PFSK-1 (cell line): ENCODE measurements at regions not wholly inside any gene's neighbourhood (a gene's known extent, or its start where the extent isn't known, plus 50 kb on each side); places are given as distances from the start of the nearest gene placed in this dataset.

Experiments
- FOXP2 ChIP-seq: optimal IDR thresholded peaks from 2 replicates; pipeline ENCODE3; 2011; ENCODE audit warnings: borderline replicate concordance, control low read depth, inconsistent platforms; ENCODE audit not compliant: insufficient read depth; ENCODE audit errors: extremely low read length, extremely low read depth
- POLR2AphosphoS5 ChIP-seq: IDR thresholded peaks from 2 replicates; pipeline ENCODE4 v1.6.1; 2012; ENCODE audit warnings: low read depth, mild to moderate bottlenecking, control low read depth, low read length, moderate library complexity
- SIN3A ChIP-seq: IDR thresholded peaks from 2 replicates; pipeline ENCODE4 v1.6.1; 2012; ENCODE audit warnings: mild to moderate bottlenecking, low read length, moderate library complexity, borderline replicate concordance; ENCODE audit not compliant: insufficient read depth
- TAF1 ChIP-seq: IDR thresholded peaks from 2 replicates; pipeline ENCODE4 v1.6.1; 2012; ENCODE audit warnings: low read length, control low read depth, borderline replicate concordance; ENCODE audit not compliant: insufficient read depth
- TF ChIP-seq, protein P1 (sequence below), 2 experiments: IDR thresholded peaks; 2 replicates each; pipeline versions ENCODE4 v1.6.1 to v1.8.0; 2011 to 2012; ENCODE audit warnings: low read depth in 2 of 2, low read length in 2 of 2, control low read depth in 1 of 2, inconsistent platforms in 1 of 2, mild to moderate bottlenecking in 1 of 2, moderate library complexity in 1 of 2; ENCODE audit not compliant: insufficient read depth in 1 of 2

DNA sequence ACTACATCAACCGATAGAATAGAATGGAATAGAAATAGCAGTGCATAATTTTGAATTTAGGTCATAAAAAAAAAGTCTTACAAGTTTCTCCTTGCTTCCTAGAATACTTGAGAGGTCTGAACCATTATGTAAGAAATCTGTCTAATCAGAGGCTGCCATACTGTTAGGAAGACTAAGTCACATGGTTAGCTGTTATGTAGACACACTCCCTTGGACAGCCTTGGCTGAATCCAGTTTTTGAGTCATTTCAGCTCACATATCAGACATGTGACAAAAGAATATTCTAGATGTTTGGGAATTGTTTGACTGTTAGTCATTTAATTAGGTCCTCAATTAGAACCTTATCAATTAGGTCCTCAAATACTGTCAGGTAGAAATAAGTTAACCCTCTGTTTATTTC, 1601.4 kb downstream of the GRIK2 start:
- TF ChIP-seq, protein P1, sequence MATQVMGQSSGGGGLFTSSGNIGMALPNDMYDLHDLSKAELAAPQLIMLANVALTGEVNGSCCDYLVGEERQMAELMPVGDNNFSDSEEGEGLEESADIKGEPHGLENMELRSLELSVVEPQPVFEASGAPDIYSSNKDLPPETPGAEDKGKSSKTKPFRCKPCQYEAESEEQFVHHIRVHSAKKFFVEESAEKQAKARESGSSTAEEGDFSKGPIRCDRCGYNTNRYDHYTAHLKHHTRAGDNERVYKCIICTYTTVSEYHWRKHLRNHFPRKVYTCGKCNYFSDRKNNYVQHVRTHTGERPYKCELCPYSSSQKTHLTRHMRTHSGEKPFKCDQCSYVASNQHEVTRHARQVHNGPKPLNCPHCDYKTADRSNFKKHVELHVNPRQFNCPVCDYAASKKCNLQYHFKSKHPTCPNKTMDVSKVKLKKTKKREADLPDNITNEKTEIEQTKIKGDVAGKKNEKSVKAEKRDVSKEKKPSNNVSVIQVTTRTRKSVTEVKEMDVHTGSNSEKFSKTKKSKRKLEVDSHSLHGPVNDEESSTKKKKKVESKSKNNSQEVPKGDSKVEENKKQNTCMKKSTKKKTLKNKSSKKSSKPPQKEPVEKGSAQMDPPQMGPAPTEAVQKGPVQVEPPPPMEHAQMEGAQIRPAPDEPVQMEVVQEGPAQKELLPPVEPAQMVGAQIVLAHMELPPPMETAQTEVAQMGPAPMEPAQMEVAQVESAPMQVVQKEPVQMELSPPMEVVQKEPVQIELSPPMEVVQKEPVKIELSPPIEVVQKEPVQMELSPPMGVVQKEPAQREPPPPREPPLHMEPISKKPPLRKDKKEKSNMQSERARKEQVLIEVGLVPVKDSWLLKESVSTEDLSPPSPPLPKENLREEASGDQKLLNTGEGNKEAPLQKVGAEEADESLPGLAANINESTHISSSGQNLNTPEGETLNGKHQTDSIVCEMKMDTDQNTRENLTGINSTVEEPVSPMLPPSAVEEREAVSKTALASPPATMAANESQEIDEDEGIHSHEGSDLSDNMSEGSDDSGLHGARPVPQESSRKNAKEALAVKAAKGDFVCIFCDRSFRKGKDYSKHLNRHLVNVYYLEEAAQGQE (IDR thresholded peaks at IDR 0.05; ENCODE audit: insufficient read depth in 1 of 2, low read depth in 2 of 2, low read length in 2 of 2), result no peak
- TF ChIP-seq POLR2AphosphoS5 (no peak), FOXP2 (no peak), SIN3A (no peak), TAF1 (no peak)

DNA sequence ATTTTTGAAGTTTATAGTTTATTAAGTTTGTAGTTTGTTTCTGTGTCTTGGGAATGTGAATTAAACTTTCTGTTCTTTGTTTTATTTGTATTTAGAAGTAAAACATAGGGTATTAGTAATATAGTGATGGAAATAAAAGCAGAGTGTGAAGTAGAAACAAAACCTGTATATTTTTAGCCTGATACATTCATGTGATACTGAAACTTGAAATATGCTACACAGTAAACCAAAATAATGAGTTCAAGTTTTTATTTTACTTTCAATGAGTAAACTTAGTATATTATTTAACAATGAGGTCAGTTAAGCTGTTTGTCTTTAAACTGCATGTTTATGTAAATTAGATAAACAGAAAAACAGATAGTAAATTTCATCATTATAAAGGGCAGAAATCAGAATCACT, 1592.6 kb downstream of the GRIK2 start:
- TF ChIP-seq POLR2AphosphoS5, result no peak
- TF ChIP-seq, protein P1 (IDR thresholded peaks at IDR 0.05; ENCODE audit: insufficient read depth in 1 of 2, low read depth in 2 of 2, low read length in 2 of 2), result no peak
- no peak for TF ChIP-seq SIN3A
- TF ChIP-seq FOXP2, result no peak
- no peak for TF ChIP-seq TAF1

DNA sequence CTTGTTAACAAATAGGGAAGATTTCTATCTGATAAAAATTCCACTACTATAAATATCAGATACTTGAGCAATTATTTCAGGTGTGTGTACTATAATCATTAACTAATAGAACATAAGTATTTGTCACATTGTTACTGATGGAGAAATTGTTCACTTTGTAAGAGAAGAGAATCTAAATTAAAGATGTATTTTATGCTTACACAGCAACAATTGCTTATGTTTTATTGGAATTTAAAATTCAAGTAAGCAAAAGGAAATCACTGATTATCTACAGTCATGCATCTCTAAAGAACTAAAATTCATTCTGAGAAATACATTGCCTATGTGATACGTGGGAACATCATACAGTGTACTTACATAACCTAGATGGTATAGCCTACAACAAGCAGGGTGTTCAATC, 1590.8 kb downstream of the GRIK2 start:
- no peak for TF ChIP-seq SIN3A
- TF ChIP-seq FOXP2, result no peak
- TF ChIP-seq POLR2AphosphoS5, result no peak
- no peak for TF ChIP-seq TAF1
- TF ChIP-seq, protein P1 (IDR thresholded peaks at IDR 0.05; ENCODE audit: insufficient read depth in 1 of 2, low read depth in 2 of 2, low read length in 2 of 2), result no peak

DNA sequence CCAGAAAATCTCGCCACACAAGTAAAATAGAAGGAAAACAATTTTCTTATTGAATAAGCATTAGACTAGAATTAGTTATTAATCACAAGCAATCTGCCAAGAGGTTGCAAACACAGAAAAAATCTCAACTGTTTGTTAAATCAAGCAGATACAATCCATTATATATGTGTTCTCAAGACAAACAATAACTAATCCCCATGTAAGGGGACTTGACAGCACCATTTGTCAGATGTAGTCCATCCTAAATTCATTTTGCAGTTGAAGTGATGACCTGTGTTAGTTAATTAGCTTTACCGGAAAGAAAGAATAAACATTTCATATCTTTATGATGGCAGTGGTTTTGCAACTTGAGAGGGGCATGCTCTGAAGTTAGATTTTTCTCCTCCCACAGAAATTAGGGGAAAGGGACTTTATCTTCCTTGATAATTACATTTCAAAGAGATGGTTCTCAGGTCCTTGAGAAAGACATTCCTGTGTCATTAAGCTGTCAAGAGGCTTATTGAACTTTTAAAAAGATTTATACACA, 1588.0 kb downstream of the GRIK2 start:
- TF ChIP-seq SIN3A (no peak), POLR2AphosphoS5 (no peak), TAF1 (no peak)
- TF ChIP-seq, protein P1 (IDR thresholded peaks at IDR 0.05; ENCODE audit: insufficient read depth in 1 of 2, low read depth in 2 of 2, low read length in 2 of 2), result no peak

DNA sequence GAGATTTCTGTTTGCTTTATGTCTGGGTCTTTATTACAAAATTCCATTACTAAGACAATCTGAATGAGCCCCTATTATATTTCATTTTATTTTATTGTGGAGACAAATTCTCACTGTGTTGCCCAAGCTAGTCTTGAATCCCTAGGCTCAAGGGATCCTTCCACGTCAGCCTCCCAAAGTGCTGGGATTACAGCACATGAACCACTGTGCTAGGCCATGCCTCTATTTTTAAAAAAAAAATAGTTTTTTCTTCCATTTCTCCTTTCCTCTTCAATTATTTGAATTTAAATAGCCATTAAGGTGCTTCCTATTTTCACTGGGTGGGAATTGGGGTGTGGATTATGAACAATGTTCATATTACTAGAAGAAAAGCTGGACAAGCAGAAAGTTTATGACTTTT, 1587.4 kb downstream of the GRIK2 start:
- TF ChIP-seq FOXP2 (no peak), TAF1 (no peak)
- TF ChIP-seq, protein P1 (IDR thresholded peaks at IDR 0.05; ENCODE audit: insufficient read depth in 1 of 2, low read depth in 2 of 2, low read length in 2 of 2), result no peak
